Thyroid gland (tissue), 4 donors: ENCODE measurements at regions not wholly inside any gene's neighbourhood (a gene's known extent, or its start where the extent isn't known, plus 50 kb on each side); places are given as distances from the start of the nearest gene placed in this dataset.

Experiments
- POLR2A ChIP-seq, 2 donors: fragments of 450-650 bp; IDR thresholded peaks; one replicate each; pipeline ENCODE4 v1.6.1; 2017; ENCODE audit warnings: antibody characterized with exemption in 2 of 2, mild to moderate bottlenecking in 2 of 2, moderate library complexity in 1 of 2
- TF ChIP-seq, protein P1 (sequence below), 6 experiments: fragments of 200-600 bp in 3 of 6; fragments of 450-650 bp in 3 of 6; sonication (generic) in 3 of 6; IDR thresholded peaks; one replicate each; pipeline ENCODE4 v1.5.1; 2016 to 2019; ENCODE audit warnings: antibody characterized with exemption in 6 of 6, mild to moderate bottlenecking in 2 of 6, inconsistent platforms in 1 of 6, moderate library complexity in 1 of 6

DNA sequence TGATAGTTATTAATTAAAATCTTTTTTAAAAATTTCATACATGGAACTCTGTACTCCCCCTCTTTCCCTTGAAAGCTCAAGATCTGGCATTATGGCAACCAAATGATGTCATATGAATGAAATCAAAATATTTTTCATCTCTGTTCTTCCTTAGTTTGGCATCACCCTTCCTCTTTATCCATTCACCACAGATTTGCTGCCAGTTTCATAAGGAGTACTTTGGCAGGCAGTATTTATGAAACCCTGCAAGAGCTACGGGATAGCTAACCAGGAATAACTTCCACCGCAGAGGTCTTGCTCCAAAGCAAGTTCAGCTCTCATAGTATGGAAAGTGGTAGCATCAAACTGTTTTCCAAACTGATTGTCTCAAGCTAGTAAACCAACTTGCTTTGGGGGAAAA, 113.9 kb upstream of the DOK5 start:
- TF ChIP-seq, protein P1, sequence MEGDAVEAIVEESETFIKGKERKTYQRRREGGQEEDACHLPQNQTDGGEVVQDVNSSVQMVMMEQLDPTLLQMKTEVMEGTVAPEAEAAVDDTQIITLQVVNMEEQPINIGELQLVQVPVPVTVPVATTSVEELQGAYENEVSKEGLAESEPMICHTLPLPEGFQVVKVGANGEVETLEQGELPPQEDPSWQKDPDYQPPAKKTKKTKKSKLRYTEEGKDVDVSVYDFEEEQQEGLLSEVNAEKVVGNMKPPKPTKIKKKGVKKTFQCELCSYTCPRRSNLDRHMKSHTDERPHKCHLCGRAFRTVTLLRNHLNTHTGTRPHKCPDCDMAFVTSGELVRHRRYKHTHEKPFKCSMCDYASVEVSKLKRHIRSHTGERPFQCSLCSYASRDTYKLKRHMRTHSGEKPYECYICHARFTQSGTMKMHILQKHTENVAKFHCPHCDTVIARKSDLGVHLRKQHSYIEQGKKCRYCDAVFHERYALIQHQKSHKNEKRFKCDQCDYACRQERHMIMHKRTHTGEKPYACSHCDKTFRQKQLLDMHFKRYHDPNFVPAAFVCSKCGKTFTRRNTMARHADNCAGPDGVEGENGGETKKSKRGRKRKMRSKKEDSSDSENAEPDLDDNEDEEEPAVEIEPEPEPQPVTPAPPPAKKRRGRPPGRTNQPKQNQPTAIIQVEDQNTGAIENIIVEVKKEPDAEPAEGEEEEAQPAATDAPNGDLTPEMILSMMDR (IDR thresholded peaks at IDR 0.05) = no peak
- TF ChIP-seq POLR2A (IDR thresholded peaks at IDR 0.05) = no peak
